DOHH2 (cell line): ENCODE measurements at regions not wholly inside any gene's neighbourhood (a gene's known extent, or its start where the extent isn't known, plus 50 kb on each side); places are given as distances from the start of the nearest gene placed in this dataset.

Source experiments
- H3F3A ChIP-seq: fragments of 200-600 bp; sonication (generic), shearing (Covaris generic); 2 replicates; pipeline ENCODE4 v1.6.0; 2016; ENCODE audit warnings: antibody characterized with exemption, mild to moderate bottlenecking; ENCODE audit not compliant: control insufficient read depth, insufficient read depth
- H3K27ac ChIP-seq: fragments of 200-600 bp; sonication (generic); 2 replicates; pipeline ENCODE4 v1.5.1; 2014; ENCODE audit warnings: low read depth, mild to moderate bottlenecking, low read length, moderate library complexity
- H3K27me3 ChIP-seq: fragments of 200-600 bp; sonication (generic); 2 replicates; pipeline ENCODE4 v1.6.1; 2014; ENCODE audit warnings: mild to moderate bottlenecking, low read length, mixed read lengths; ENCODE audit not compliant: control insufficient read depth
- H3K36me3 ChIP-seq: fragments of 200-600 bp; sonication (generic); 2 replicates; pipeline ENCODE4 v1.6.1; 2014; ENCODE audit warnings: mild to moderate bottlenecking, low read length, moderate library complexity, mixed read lengths; ENCODE audit not compliant: control insufficient read depth
- H3K4me1 ChIP-seq: fragments of 200-600 bp; sonication (generic); 2 replicates; pipeline ENCODE4 v1.6.1; 2014; ENCODE audit warnings: mild to moderate bottlenecking, low read length, mixed read lengths; ENCODE audit not compliant: control insufficient read depth
- H3K4me2 ChIP-seq: fragments of 200-600 bp; sonication (generic); 2 replicates; pipeline ENCODE4 v1.6.0; 2014; ENCODE audit warnings: mild to moderate bottlenecking, low read length, moderate library complexity
- H3K4me3 ChIP-seq: fragments of 200-600 bp; sonication (generic); 2 replicates; pipeline ENCODE4 v1.5.1; 2014; ENCODE audit warnings: mild to moderate bottlenecking, low read length, mixed read lengths
- H3K79me2 ChIP-seq: fragments of 200-600 bp; sonication (generic); 2 replicates; pipeline ENCODE4 v1.6.1; 2014; ENCODE audit warnings: mild to moderate bottlenecking, low read length, mixed read lengths; ENCODE audit not compliant: control insufficient read depth
- H3K9me2 ChIP-seq: fragments of 200-600 bp; sonication (generic); replicated peaks from 2 replicates; pipeline ENCODE4 v1.6.1; 2014; ENCODE audit warnings: mild to moderate bottlenecking, low read length, mixed read lengths; ENCODE audit not compliant: control insufficient read depth
- H3K9me3 ChIP-seq: fragments of 200-600 bp; sonication (generic); 2 replicates; pipeline ENCODE4 v1.6.1; 2014; ENCODE audit warnings: antibody characterized with exemption, low read length, mixed read lengths; ENCODE audit not compliant: control insufficient read depth, insufficient read depth
- H4K20me1 ChIP-seq: fragments of 200-600 bp; sonication (generic); 2 replicates; pipeline ENCODE4 v1.6.0; 2014; ENCODE audit warnings: low read depth, mild to moderate bottlenecking, antibody characterized with exemption, low read length, moderate library complexity; ENCODE audit not compliant: control insufficient read depth, insufficient read depth
- CTCF ChIP-seq: fragments of 200-600 bp; sonication (generic); IDR thresholded peaks from one replicate; pipeline ENCODE4 v1.5.1; 2014; ENCODE audit warnings: antibody characterized with exemption, mild to moderate bottlenecking, low read depth, low read length; ENCODE audit not compliant: poor library complexity, severe bottlenecking
- EZH2phosphoT487 ChIP-seq: fragments of 200-600 bp; sonication (generic); IDR thresholded peaks from 2 replicates; pipeline ENCODE4 v1.6.1; 2017; ENCODE audit warnings: borderline replicate concordance, mild to moderate bottlenecking, antibody characterized with exemption, low read length, moderate library complexity, mixed read lengths

GRCh38 chr7:47691988-47692387 is 110.1 kb upstream of the TNS3 start:
- Histone ChIP-seq H3K36me3 (no peaks in the 10 kb centered on the region), H3K9me2 (no peaks in the 10 kb centered on the region), H3K27ac (no peak overlapping the region), H3K27me3 (no peaks in the 10 kb centered on the region), H4K20me1 (no peaks in the 10 kb centered on the region), H3K4me3 (no peak overlapping the region), H3K79me2 (no peaks in the 10 kb centered on the region), H3K4me2 (no peak overlapping the region), H3K9me3 (no peaks in the 10 kb centered on the region), H3K4me1 (peaks cover 20% of the 10 kb centered on the region), H3F3A (peaks cover 4% of the 10 kb centered on the region; the same call in 1 of the 2 replicates)
- TF ChIP-seq EZH2phosphoT487 (no peak), CTCF (no peak)

GRCh38 chr7:47690902-47691558 is 109.1 kb upstream of the TNS3 start:
- no peaks in the 10 kb centered on the region for H3K79me2 ChIP-seq

GRCh38 chr7:47689558-47689957 is 107.6 kb upstream of the TNS3 start:
- H4K20me1 ChIP-seq, result no peaks in the 10 kb centered on the region
- peaks cover 4% of the 10 kb centered on the region; the same call in 1 of the 2 replicates for H3F3A ChIP-seq
- no peaks in the 10 kb centered on the region for H3K9me2 ChIP-seq
- H3K27ac ChIP-seq, result no peak overlapping the region
- no peak for TF ChIP-seq CTCF
- TF ChIP-seq EZH2phosphoT487, result no peak
- no peaks in the 10 kb centered on the region for H3K9me3 ChIP-seq
- peak overlapping the region; percentile 32 for H3K4me2 ChIP-seq
- H3K36me3 ChIP-seq, result no peaks in the 10 kb centered on the region
- H3K4me1 ChIP-seq, result peaks cover 39% of the 10 kb centered on the region
- no peaks in the 10 kb centered on the region for H3K79me2 ChIP-seq
- no peak overlapping the region; the same call in 1 of the 2 replicates for H3K4me3 ChIP-seq
- H3K27me3 ChIP-seq, result no peaks in the 10 kb centered on the region

More at GRCh38 chr7:47690902-47691558, 109.1 kb upstream of the TNS3 start:
- H3K4me1 ChIP-seq, result peaks cover 25% of the 10 kb centered on the region
- H3K36me3 ChIP-seq, result no peaks in the 10 kb centered on the region
- no peaks in the 10 kb centered on the region for H3K9me3 ChIP-seq
- H3K4me2 ChIP-seq, result no peak overlapping the region
- no peaks in the 10 kb centered on the region for H3K9me2 ChIP-seq
- H3K27me3 ChIP-seq, result no peaks in the 10 kb centered on the region
- H3F3A ChIP-seq, result peaks cover 4% of the 10 kb centered on the region; the same call in 1 of the 2 replicates
- no peak overlapping the region for H3K4me3 ChIP-seq
- H4K20me1 ChIP-seq, result no peaks in the 10 kb centered on the region
- H3K27ac ChIP-seq, result no peak overlapping the region
- TF ChIP-seq EZH2phosphoT487, result no peak
- TF ChIP-seq CTCF, result no peak
